ENCODE measurements at regions not wholly inside any gene's neighbourhood (a gene's known extent, or its start where the extent isn't known, plus 50 kb on each side); places are given as distances from the start of the nearest gene placed in this dataset.
A peak's percentile ranks its signal among the peaks of the same experiment; 100 is the strongest.

- Histone ChIP-seq H3K4me1 (ENCODE audit: control insufficient read depth, insufficient read depth, low read length) (peaks cover 11% of the 10 kb centered on the region), H3K27me3 (replicated peaks; ENCODE audit: control insufficient read depth, insufficient read depth, low read length) (peaks cover 4% of the 10 kb centered on the region), H3K9me3 (ENCODE audit: control insufficient read depth, low read length) (no peaks in the 10 kb centered on the region), H3K36me3 (ENCODE audit: control insufficient read depth, insufficient read depth, low read length, severe bottlenecking) (no peaks in the 10 kb centered on the region), H3K9ac (ENCODE audit: low read length) (no peak overlapping the region), H3K4me3 (ENCODE audit: low read length) (no peak overlapping the region)
- DNase-seq (ENCODE audit: low read depth), result no peak
Observed at GRCh38 chr2:20536619-20537422, 89.9 kb downstream of the RHOB start.

DNA sequence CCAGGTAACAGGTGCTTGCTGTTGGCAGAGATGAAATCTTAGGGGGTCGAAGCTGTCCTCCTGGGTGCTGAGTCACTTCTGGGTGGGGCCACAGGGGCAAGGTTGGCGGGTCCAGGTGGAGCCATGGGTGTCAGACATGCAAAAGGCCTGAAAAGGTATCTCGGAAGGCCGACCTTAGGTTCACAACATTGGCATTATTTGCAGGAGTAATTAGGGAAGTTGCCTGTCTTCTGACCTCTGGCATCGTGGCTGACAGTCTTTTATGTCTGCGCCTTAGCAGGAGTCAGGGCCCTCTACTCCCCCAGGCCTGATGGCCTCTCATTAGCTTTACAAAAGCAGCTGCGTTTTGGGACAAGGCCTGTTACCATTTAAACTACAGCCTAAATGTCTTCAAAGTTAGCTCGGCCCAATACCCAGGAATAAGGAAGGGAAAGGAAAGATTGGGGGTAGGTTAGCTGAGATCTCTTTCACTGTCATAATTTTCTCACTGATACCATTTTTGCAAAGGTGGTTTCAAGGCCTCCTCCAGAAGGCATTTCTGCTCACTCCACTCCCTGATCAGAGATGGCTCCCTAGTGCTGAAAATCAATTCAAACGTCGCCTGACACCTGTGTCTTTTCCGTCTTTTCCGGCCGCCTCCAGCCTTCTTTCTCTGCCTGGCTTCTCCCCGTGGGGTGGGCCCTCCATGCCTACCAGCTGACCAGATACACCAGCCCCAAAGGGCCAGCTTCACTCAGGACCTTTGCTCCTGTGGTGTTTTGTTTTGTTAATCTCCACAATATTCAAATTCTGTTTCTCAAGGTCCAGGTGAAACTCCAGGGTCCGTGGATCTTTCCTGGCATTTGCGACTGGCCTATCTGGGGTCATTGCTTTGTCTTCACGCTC lies 90.8 kb downstream of the RHOB start:
- no peak overlapping the region for H3K9ac ChIP-seq (ENCODE audit: low read length)
- no peak for DNase-seq (ENCODE audit: low read depth)
- no peaks in the 10 kb centered on the region for H3K9me3 ChIP-seq (ENCODE audit: control insufficient read depth, low read length)
- peaks cover 11% of the 10 kb centered on the region for H3K4me1 ChIP-seq (ENCODE audit: control insufficient read depth, insufficient read depth, low read length)
- H3K36me3 ChIP-seq (ENCODE audit: control insufficient read depth, insufficient read depth, low read length, severe bottlenecking), result no peaks in the 10 kb centered on the region
- no peak overlapping the region for H3K4me3 ChIP-seq (ENCODE audit: low read length)
- no peaks in the 10 kb centered on the region for H3K27me3 ChIP-seq (replicated peaks; ENCODE audit: control insufficient read depth, insufficient read depth, low read length)

DNA sequence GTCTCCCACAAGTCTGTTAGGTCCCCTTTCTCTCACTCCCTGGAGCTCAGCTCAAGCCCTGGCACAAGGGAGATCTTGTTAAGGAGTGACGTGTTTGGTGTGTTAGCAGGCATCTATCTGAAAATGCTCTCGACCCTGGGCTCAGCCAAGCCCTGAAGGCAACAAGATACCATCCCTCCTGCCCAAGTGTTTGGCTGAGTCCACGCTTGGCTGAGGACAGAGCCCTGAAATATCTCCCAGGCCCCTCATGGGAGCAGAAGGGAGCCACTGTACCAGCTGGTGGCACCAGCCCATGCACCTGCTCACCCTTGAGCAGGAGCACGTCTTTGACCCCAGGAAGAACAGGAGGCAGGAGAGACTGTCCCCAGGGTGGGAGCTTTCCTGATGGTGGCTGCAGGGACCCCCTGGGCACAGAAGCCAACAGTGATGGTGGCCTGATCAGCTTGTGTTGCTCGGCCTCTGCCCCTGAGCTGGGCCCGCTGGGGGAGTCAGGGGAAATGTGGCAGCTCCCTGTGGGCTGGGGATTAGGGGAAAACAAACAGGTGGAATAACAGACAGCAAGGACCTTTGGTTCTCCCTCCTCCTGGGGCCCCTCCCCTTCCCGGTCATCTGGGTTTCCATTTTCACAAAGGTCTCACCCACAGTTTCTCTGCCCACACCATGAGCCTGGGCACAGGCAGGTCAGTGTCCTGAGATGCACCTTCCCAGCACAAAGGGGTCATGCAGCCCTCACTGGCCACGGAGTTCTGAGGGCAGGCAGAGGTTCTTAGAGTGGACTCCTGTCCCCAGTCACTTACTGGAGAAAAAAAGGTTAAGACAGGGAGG lies 91.6 kb downstream of the RHOB start:
- Histone ChIP-seq H3K27me3 (replicated peaks; ENCODE audit: control insufficient read depth, insufficient read depth, low read length) (no peaks in the 10 kb centered on the region), H3K4me1 (ENCODE audit: control insufficient read depth, insufficient read depth, low read length) (peaks cover 18% of the 10 kb centered on the region), H3K36me3 (ENCODE audit: control insufficient read depth, insufficient read depth, low read length, severe bottlenecking) (no peaks in the 10 kb centered on the region), H3K9ac (ENCODE audit: low read length) (no peak overlapping the region), H3K4me3 (ENCODE audit: low read length) (no peak overlapping the region), H3K9me3 (ENCODE audit: control insufficient read depth, low read length) (no peaks in the 10 kb centered on the region)
- DNase-seq (ENCODE audit: low read depth), result no peak

DNA sequence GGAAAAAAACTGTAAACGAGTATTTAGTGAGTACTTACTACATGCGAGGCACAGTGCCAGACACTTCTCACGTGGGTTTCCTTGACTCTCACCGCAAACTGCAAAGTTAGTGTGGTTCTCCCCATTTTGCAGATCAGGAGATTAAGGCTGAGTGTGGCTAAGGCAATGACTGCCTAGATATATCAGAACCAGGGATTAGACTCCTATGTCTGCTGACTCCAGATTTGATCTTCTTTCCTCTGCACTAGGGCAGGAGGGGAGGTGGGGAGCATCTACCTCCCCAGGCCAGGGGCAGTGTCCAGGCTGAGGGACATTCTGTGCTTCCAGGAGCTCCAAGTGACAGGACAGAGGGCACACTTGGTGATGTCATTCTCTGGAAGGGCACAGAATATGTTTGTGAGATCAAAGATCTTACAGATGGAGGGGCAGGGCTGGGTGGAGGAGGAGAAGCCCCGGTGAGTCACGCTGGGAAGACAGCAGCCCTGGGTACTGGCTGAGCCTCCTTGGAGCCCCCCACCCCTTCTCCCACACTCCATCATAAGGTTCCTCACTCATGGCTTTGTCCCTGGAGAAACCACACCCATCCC lies 92.4 kb downstream of the RHOB start:
- H3K4me1 ChIP-seq (ENCODE audit: control insufficient read depth, insufficient read depth, low read length), result peaks cover 20% of the 10 kb centered on the region
- H3K9me3 ChIP-seq (ENCODE audit: control insufficient read depth, low read length), result no peaks in the 10 kb centered on the region
- peak overlapping the region; percentile 54 for H3K9ac ChIP-seq (ENCODE audit: low read length)
- DNase-seq (ENCODE audit: low read depth), result no peak
- no peaks in the 10 kb centered on the region for H3K36me3 ChIP-seq (ENCODE audit: control insufficient read depth, insufficient read depth, low read length, severe bottlenecking)
- no peaks in the 10 kb centered on the region for H3K27me3 ChIP-seq (replicated peaks; ENCODE audit: control insufficient read depth, insufficient read depth, low read length)
- H3K4me3 ChIP-seq (ENCODE audit: low read length), result no peak overlapping the region

DNA sequence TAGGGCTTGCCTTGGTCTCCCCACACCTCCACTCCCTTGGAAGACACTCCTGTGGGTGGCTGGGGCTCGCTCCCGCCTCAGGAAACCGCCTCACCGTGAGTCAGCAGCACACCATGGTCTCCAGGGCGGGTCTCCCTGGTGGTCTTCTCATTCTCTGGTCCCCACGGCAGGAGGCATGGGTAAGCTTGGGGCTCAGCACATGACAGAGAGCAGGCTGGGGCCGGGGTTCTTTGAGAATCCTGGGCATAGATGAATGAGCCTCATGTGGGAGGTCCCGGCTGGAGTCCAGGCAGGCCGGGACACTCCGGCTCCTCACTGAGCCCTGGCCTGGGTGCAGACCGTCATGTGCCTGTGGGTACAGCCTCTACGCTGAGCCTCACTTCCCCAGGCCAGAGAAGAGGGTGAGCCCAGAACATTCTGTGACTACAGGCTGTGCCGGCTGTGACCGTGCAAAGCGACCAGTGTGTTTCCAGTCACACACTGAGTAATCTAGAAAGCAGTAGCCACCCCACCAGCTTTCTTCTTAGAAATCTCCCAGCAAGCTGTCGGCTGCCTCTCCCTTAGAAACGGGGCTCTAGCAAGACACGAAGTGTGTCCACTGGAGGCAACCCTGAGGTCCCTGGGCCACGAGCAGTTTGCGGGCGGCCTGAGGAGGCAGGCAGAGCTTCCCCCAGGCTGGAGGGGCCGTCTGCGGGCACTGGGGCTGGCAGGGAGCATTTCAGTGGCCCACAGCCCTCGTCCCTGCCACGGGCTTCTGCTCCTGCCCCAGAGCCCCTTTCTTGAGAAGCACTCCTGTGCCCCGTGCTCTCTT lies 93.1 kb downstream of the RHOB start:
- DNase-seq (ENCODE audit: low read depth), result no peak
- no peaks in the 10 kb centered on the region for H3K9me3 ChIP-seq (ENCODE audit: control insufficient read depth, low read length)
- no peaks in the 10 kb centered on the region for H3K36me3 ChIP-seq (ENCODE audit: control insufficient read depth, insufficient read depth, low read length, severe bottlenecking)

DNA sequence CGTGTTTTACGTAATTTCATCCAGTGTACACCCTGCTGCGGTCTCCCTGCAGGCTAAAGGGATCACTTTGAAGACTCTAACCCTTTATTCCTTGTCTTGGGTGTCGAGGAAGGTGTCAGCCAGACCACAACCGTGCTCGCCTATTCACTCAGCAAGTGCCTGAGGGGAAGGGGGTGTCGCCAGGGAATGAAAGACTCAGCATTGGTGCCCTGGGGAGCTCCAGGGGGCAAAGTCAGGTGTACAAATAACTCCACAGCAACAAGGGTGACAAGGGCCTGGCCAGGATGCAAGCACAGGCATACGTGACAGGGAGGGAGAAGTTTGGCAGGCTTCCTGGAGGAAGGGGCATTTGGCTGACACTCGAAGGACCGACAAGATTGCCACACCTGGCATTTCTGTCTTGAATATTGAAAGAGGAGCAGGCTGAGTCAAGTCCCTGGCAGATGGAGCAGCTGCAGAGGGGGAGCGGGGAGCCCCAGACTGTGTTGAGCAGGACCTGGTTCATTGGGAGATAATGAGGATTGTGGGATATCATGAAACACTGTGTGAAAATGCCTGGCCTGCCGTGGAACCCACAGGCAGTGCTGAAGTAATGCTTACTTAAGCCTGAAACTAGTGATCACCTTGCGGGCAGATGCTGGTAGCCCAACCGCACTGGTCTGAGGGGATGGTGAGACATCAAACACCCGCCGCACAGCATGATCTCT lies 93.9 kb downstream of the RHOB start:
- H3K4me3 ChIP-seq (ENCODE audit: low read length), result no peak overlapping the region
- H3K27me3 ChIP-seq (replicated peaks; ENCODE audit: control insufficient read depth, insufficient read depth, low read length), result no peaks in the 10 kb centered on the region
- no peaks in the 10 kb centered on the region for H3K36me3 ChIP-seq (ENCODE audit: control insufficient read depth, insufficient read depth, low read length, severe bottlenecking)
- DNase-seq (ENCODE audit: low read depth), result no peak
- no peak overlapping the region for H3K9ac ChIP-seq (ENCODE audit: low read length)
- peaks cover 20% of the 10 kb centered on the region for H3K4me1 ChIP-seq (ENCODE audit: control insufficient read depth, insufficient read depth, low read length)
- no peaks in the 10 kb centered on the region for H3K9me3 ChIP-seq (ENCODE audit: control insufficient read depth, low read length)

More for the DNA sequence above, 93.1 kb downstream of the RHOB start:
- H3K27me3 ChIP-seq (replicated peaks; ENCODE audit: control insufficient read depth, insufficient read depth, low read length), result no peaks in the 10 kb centered on the region
- H3K4me1 ChIP-seq (ENCODE audit: control insufficient read depth, insufficient read depth, low read length), result peaks cover 20% of the 10 kb centered on the region
- peak overlapping the region; percentile 54 for H3K9ac ChIP-seq (ENCODE audit: low read length)
- no peak overlapping the region for H3K4me3 ChIP-seq (ENCODE audit: low read length)

DNA sequence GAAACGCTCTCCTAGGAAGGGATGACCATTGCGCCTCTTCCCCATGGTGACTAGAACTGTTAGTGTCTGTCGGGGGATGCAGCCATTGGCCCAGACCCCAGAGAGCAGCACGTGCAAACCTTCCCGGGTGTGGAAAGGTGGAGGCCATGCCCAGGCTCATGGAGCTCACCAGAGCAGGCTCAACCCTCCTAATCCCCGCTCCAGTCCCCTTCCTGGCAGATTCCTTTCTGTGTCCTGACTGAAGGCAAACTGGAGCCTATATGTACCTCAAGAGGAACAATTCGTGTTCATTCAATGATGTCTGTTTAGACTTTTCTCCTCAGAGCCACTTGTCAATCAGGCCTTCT lies 94.4 kb downstream of the RHOB start:
- peaks cover 20% of the 10 kb centered on the region for H3K4me1 ChIP-seq (ENCODE audit: control insufficient read depth, insufficient read depth, low read length)
- peaks cover 5% of the 10 kb centered on the region for H3K9me3 ChIP-seq (ENCODE audit: control insufficient read depth, low read length)
- no peaks in the 10 kb centered on the region for H3K36me3 ChIP-seq (ENCODE audit: control insufficient read depth, insufficient read depth, low read length, severe bottlenecking)
- no peak overlapping the region for H3K9ac ChIP-seq (ENCODE audit: low read length)
- H3K4me3 ChIP-seq (ENCODE audit: low read length), result no peak overlapping the region
- DNase-seq (ENCODE audit: low read depth), result no peak
- no peaks in the 10 kb centered on the region for H3K27me3 ChIP-seq (replicated peaks; ENCODE audit: control insufficient read depth, insufficient read depth, low read length)

DNA sequence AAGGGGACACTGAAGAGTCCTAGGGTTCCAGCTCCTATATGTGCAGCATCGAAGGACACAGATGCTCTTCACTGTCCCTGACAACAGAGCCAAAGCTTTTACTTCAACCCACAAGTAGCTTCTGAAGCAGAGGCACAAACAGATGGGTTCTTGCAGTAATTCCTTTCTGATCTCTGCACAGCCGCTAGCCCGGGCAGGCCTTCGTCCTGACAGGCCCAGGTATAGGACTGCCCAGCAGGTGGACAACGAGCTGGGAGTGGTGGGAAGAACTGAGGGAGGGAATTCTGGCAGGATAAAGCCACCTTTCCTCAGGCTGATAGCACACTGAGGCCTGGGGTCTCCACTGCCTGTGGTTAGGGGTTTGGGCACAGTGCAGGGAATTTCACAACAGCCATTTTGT lies 94.8 kb downstream of the RHOB start:
- no peaks in the 10 kb centered on the region for H3K36me3 ChIP-seq (ENCODE audit: control insufficient read depth, insufficient read depth, low read length, severe bottlenecking)
- H3K27me3 ChIP-seq (replicated peaks; ENCODE audit: control insufficient read depth, insufficient read depth, low read length), result no peaks in the 10 kb centered on the region
- H3K9me3 ChIP-seq (ENCODE audit: control insufficient read depth, low read length), result peaks cover 5% of the 10 kb centered on the region
- H3K4me3 ChIP-seq (ENCODE audit: low read length), result no peak overlapping the region
- no peak overlapping the region for H3K9ac ChIP-seq (ENCODE audit: low read length)
- no peak for DNase-seq (ENCODE audit: low read depth)
- H3K4me1 ChIP-seq (ENCODE audit: control insufficient read depth, insufficient read depth, low read length), result peaks cover 20% of the 10 kb centered on the region

GRCh38 chr2:20542269-20542668 lies 95.4 kb downstream of the RHOB start:
- Histone ChIP-seq H3K9ac (ENCODE audit: low read length) (no peak overlapping the region), H3K4me3 (ENCODE audit: low read length) (no peak overlapping the region), H3K36me3 (ENCODE audit: control insufficient read depth, insufficient read depth, low read length, severe bottlenecking) (no peaks in the 10 kb centered on the region), H3K9me3 (ENCODE audit: control insufficient read depth, low read length) (peaks cover 5% of the 10 kb centered on the region), H3K4me1 (ENCODE audit: control insufficient read depth, insufficient read depth, low read length) (peaks cover 20% of the 10 kb centered on the region), H3K27me3 (replicated peaks; ENCODE audit: control insufficient read depth, insufficient read depth, low read length) (no peaks in the 10 kb centered on the region)
- DNase-seq (ENCODE audit: low read depth), result no peak

Data from adipocyte (in vitro differentiated cells).